SK-N-SH (cell line): ENCODE measurements at regions not wholly inside any gene's neighbourhood (a gene's known extent, or its start where the extent isn't known, plus 50 kb on each side); places are given as distances from the start of the nearest gene placed in this dataset.

Experiments
- CTCF ChIA-PET: fragments of 300-600, 350-600 bp; formaldehyde crosslinking; extraction: SDS; loops from one replicate; lab custom pipeline; 2021; lab: Yijun Ruan, JAX
- POLR2A ChIA-PET: fragments of 350-600 bp; sonication (Branson Sonifier 250); formaldehyde crosslinking; extraction: SDS; loops from one replicate; lab custom pipeline; 2020; ENCODE audit warnings: antibody characterized with exemption, inconsistent platforms; lab: Yijun Ruan, JAX
- DNase-seq: peaks from one replicate; pipeline ENCODE4 v3.0.0; 2012
- H2AFZ ChIP-seq: fragments of 200-600 bp; sonication (generic); 2 replicates; pipeline ENCODE4 v1.8.1; 2016; ENCODE audit warnings: antibody characterized with exemption, mild to moderate bottlenecking, low read depth
- H3F3A ChIP-seq: fragments of 200-600 bp; sonication (generic); replicated peaks from 2 replicates; pipeline ENCODE3; 2016; ENCODE audit warnings: antibody characterized with exemption, mild to moderate bottlenecking; ENCODE audit not compliant: insufficient read depth
- H3K27ac ChIP-seq, 2 experiments: fragments of 200-500 bp in 1 of 2; fragments of 200-600 bp in 1 of 2; sonication (Bioruptor generic) in 1 of 2; sonication (generic), shearing (Covaris generic) in 1 of 2; 2 replicates each; pipeline versions ENCODE4 v1.5.1 to v1.6.1; 2014 to 2016; ENCODE audit warnings: low read depth in 2 of 2, inconsistent platforms in 1 of 2, low read length in 1 of 2, mild to moderate bottlenecking in 1 of 2, mixed read lengths in 1 of 2
- H3K27me3 ChIP-seq: fragments of 200-600 bp; sonication (generic), shearing (Covaris generic); 2 replicates; pipeline ENCODE4 v1.6.1; 2016; ENCODE audit warnings: mixed run types; ENCODE audit not compliant: insufficient read depth
- H3K36me3 ChIP-seq, 2 experiments: fragments of 200-500 bp in 1 of 2; fragments of 200-600 bp in 1 of 2; sonication (Bioruptor generic) in 1 of 2; sonication (generic) in 1 of 2; replicated peaks in 1 of 2; 2 replicates each; pipeline versions ENCODE3 to v1.5.1; 2014 to 2016; ENCODE audit warnings: low read length in 1 of 2, mild to moderate bottlenecking in 1 of 2; ENCODE audit not compliant: insufficient read depth in 2 of 2, control insufficient read depth in 1 of 2
- H3K4me1 ChIP-seq, 2 experiments: fragments of 200-500 bp in 1 of 2; fragments of 200-600 bp in 1 of 2; sonication (Bioruptor generic) in 1 of 2; sonication (generic), shearing (Covaris generic) in 1 of 2; 2 replicates each; pipeline versions ENCODE4 v1.5.1 to v1.6.1; 2014 to 2016; ENCODE audit warnings: low read depth in 1 of 2, low read length in 1 of 2, mixed run types in 1 of 2; ENCODE audit not compliant: insufficient read depth in 2 of 2, control insufficient read depth in 1 of 2
- H3K4me2 ChIP-seq: fragments of 200-600 bp; sonication (generic), shearing (Covaris generic); 2 replicates; pipeline ENCODE4 v1.6.1; 2017; ENCODE audit warnings: mixed run types
- H3K4me3 ChIP-seq, 2 experiments: fragments of 200-500 bp in 1 of 2; fragments of 200-600 bp in 1 of 2; sonication (Bioruptor generic) in 1 of 2; sonication (generic), shearing (Covaris generic) in 1 of 2; 2 replicates each; pipeline versions ENCODE4 v1.5.1 to v1.8.1; 2014 to 2016; ENCODE audit warnings: low read depth in 2 of 2, inconsistent platforms in 1 of 2, low read length in 1 of 2, mild to moderate bottlenecking in 1 of 2, mixed read lengths in 1 of 2, moderate library complexity in 1 of 2
- H3K79me2 ChIP-seq: fragments of 200-600 bp; sonication (generic); 2 replicates; pipeline ENCODE4 v1.8.1; 2017; ENCODE audit warnings: mild to moderate bottlenecking; ENCODE audit not compliant: insufficient read depth
- H3K9ac ChIP-seq: fragments of 200-600 bp; sonication (generic); 2 replicates; pipeline ENCODE4 v1.6.1; 2017; ENCODE audit warnings: mixed run types
- H3K9me2 ChIP-seq: fragments of 200-600 bp; sonication (generic); 2 replicates; pipeline ENCODE4 v1.6.1; 2017; ENCODE audit warnings: mixed run types
- H3K9me3 ChIP-seq: fragments of 200-600 bp; sonication (generic); 2 replicates; pipeline ENCODE4 v1.6.1; 2017; ENCODE audit warnings: mixed run types, mild to moderate bottlenecking, moderate library complexity
- H4K20me1 ChIP-seq: fragments of 200-600 bp; sonication (generic); 2 replicates; pipeline ENCODE4 v1.6.1; 2017; ENCODE audit warnings: mild to moderate bottlenecking, mixed run types; ENCODE audit not compliant: insufficient read depth
- ELF1 ChIP-seq: IDR thresholded peaks from 2 replicates; pipeline ENCODE4 v1.4.0; 2012
- EP300 ChIP-seq, 2 experiments: IDR thresholded peaks; 2 replicates each; pipeline versions ENCODE4 v1.4.0 to v1.6.1; 2012; ENCODE audit warnings: borderline replicate concordance in 1 of 2, low read depth in 1 of 2, low read length in 1 of 2
- EZH2phosphoT487 ChIP-seq: fragments of 200-600 bp; sonication (generic); IDR thresholded peaks from 2 replicates; pipeline ENCODE4 v1.6.1; 2017; ENCODE audit warnings: low read depth, mixed run types, mild to moderate bottlenecking, antibody characterized with exemption, moderate library complexity, borderline replicate concordance
- FOSL2 ChIP-seq: IDR thresholded peaks from 2 replicates; pipeline ENCODE4 v1.4.0; 2012; ENCODE audit warnings: low read depth, mild to moderate bottlenecking, moderate library complexity, borderline replicate concordance
- GATA2 ChIP-seq: sonication (generic); formaldehyde crosslinking; IDR thresholded peaks from 2 replicates; pipeline ENCODE4 v1.5.0; 2020; ENCODE audit warnings: mild to moderate bottlenecking, missing genetic modification reagents
- IRF3 ChIP-seq: fragments of 150-350 bp; IDR thresholded peaks from 2 replicates; pipeline ENCODE4 v1.6.1; 2016; ENCODE audit warnings: mild to moderate bottlenecking, low read depth, low read length
- JUND ChIP-seq: IDR thresholded peaks from 2 replicates; pipeline ENCODE4 v1.4.0; 2012
- MEF2A ChIP-seq: IDR thresholded peaks from 2 replicates; pipeline ENCODE4 v1.4.0; 2012; ENCODE audit warnings: low read depth, borderline replicate concordance
- NRF1 ChIP-seq: IDR thresholded peaks from 2 replicates; pipeline ENCODE4 v1.6.1; 2012; ENCODE audit warnings: low read depth, mild to moderate bottlenecking, low read length
- POLR2AphosphoS5 ChIP-seq: IDR thresholded peaks from 2 replicates; pipeline ENCODE4 v1.6.1; 2012; ENCODE audit warnings: low read depth, low read length
- RCOR1 ChIP-seq: fragments of 150-350 bp; IDR thresholded peaks from 2 replicates; pipeline ENCODE4 v1.6.1; 2017; ENCODE audit warnings: antibody characterized with exemption, low read length
- SIN3A ChIP-seq: IDR thresholded peaks from 2 replicates; pipeline ENCODE4 v1.6.1; 2012; ENCODE audit warnings: low read depth, mild to moderate bottlenecking, low read length, moderate library complexity, borderline replicate concordance
- TAF1 ChIP-seq: IDR thresholded peaks from 2 replicates; pipeline ENCODE4 v1.6.1; 2012; ENCODE audit warnings: low read depth, mild to moderate bottlenecking, low read length, moderate library complexity, borderline replicate concordance
- TEAD4 ChIP-seq: IDR thresholded peaks from 2 replicates; pipeline ENCODE4 v1.4.0; 2012; ENCODE audit warnings: mild to moderate bottlenecking, borderline replicate concordance; ENCODE audit not compliant: insufficient read depth
- USF2 ChIP-seq: fragments of 150-350 bp; IDR thresholded peaks from 2 replicates; pipeline ENCODE4 v1.6.1; 2017; ENCODE audit warnings: antibody characterized with exemption, low read length, low read depth, borderline replicate concordance
- YY1 ChIP-seq: IDR thresholded peaks from 2 replicates; pipeline ENCODE4 v1.4.0; 2012; ENCODE audit warnings: low read depth, mild to moderate bottlenecking
- WGBS: methylation state at CpG from one replicate; pipeline ENCODE4 v1.1.6; 2017; ENCODE audit warnings: low lambda C conversion rate; 5-methylcytosine and 5-hydroxymethylcytosine counted together

GRCh38 chr1:29732453-29732852 is 496.1 kb downstream of the PTPRU start (continued):
- TF ChIP-seq EP300 (IDR thresholded peaks at IDR 0.05; ENCODE audit: borderline replicate concordance in 1 of 2, low read depth in 1 of 2, low read length in 1 of 2) (no peak), YY1 (no peak), TAF1 (no peak), GATA2 (no peak), NRF1 (no peak)

DNA sequence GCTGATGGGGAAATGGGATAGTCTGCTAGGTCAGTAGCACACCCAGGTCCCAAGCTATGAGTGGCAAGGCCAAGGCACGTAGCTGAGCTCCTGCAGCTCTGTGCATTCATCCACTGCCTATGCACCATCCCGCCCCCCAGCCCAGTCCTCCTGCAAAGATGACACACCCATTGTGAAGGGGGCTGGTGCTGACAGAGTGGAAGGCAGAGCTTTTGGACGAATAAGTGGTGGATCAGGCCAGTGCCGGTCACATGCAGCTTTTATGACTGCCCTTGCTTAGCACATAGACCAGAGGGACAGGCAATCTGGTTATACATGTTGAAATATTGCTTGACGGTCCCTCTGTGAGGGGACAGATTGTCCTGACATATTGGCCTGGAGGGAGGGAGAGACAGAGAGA is 494.3 kb downstream of the PTPRU start:
- Histone ChIP-seq H3K4me1 (peaks cover 0 to 5% of the 10 kb centered on the region in 2 experiments; a peak in 1 of 4 replicates), H4K20me1 (no peaks in the 10 kb centered on the region), H3K9me3 (no peaks in the 10 kb centered on the region), H3K4me2 (no peak overlapping the region), H2AFZ (no peak overlapping the region), H3K4me3 (no peak overlapping the region), H3K9me2 (no peaks in the 10 kb centered on the region), H3K36me3 (no peaks in the 10 kb centered on the region), H3K9ac (no peak overlapping the region), H3F3A (no peaks in the 10 kb centered on the region), H3K27ac (no peak overlapping the region), H3K27me3 (no peaks in the 10 kb centered on the region), H3K79me2 (no peaks in the 10 kb centered on the region)
- POLR2A ChIA-PET, result interaction anchor here (0.6 kb wide), 1 partner anchor 43 kb away, joined by 3 read pairs; no protein-coding TSS in a partner anchor
- WGBS, result 73% methylated on average over 3 of the region's 5 CpGs
- CTCF ChIA-PET, result interaction anchor here (0.6 to 1.1 kb wide), 2 partner anchors 21 to 61 kb away, joined by 3 read pairs; no protein-coding TSS in a partner anchor
- TF ChIP-seq NRF1, result no peak
- TF ChIP-seq IRF3, result no peak
- TF ChIP-seq RCOR1, result no peak
- no peak for TF ChIP-seq EP300 (IDR thresholded peaks at IDR 0.05; ENCODE audit: borderline replicate concordance in 1 of 2, low read depth in 1 of 2, low read length in 1 of 2)
- TF ChIP-seq FOSL2, result no peak
- no peak for TF ChIP-seq USF2
- no peak for TF ChIP-seq JUND
- no peak for TF ChIP-seq POLR2AphosphoS5
- TF ChIP-seq SIN3A, result no peak
- no peak for TF ChIP-seq MEF2A
- no peak for TF ChIP-seq TEAD4
- TF ChIP-seq ELF1, result no peak
- no peak for TF ChIP-seq EZH2phosphoT487
- no peak for TF ChIP-seq TAF1
- DNase-seq, result no peak
